Transverse colon (tissue), 3 donors: ENCODE measurements at regions not wholly inside any gene's neighbourhood (a gene's known extent, or its start where the extent isn't known, plus 50 kb on each side); places are given as distances from the start of the nearest gene placed in this dataset.

ENCODE experiments used
- CTCF ChIP-seq, 5 experiments: fragments of 200-600 bp in 3 of 5; fragments of 450-650 bp in 2 of 5; sonication (generic) in 3 of 5; IDR thresholded peaks; 1 replicate in 2 of 5; 2 replicates in 3 of 5; pipeline ENCODE4 v1.5.1; 2016 to 2017; ENCODE audit warnings: antibody characterized with exemption in 5 of 5, inconsistent platforms in 3 of 5, mild to moderate bottlenecking in 2 of 5, moderate library complexity in 1 of 5
- POLR2A ChIP-seq: fragments of 450-650 bp; IDR thresholded peaks from one replicate; pipeline ENCODE4 v1.6.1; 2016; ENCODE audit warnings: antibody characterized with exemption, mild to moderate bottlenecking, moderate library complexity

DNA sequence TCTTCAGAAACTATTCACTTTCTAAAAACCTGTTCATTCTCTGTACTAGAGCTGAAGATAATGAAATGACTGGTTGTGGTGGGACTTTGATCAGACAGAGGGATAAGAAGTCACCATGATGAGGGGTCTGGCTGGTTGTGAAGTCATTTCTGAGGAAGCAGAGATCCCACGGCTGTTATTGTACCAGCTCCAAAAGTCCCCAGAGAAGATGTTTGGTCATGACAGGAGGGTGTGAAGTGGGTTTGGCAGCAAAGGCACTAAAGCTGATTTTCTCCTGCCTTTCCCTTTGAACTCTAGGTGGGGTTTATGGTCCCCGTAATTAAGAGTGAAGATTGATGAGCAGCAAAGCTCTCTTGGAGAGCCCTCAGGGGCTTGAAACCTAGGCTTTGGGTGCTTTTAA is 103.1 kb upstream of the CACHD1 start:
- TF ChIP-seq CTCF (IDR thresholded peaks at IDR 0.05), result no peak
- no peak for TF ChIP-seq POLR2A
